ENCODE measurements at regions not wholly inside any gene's neighbourhood (a gene's known extent, or its start where the extent isn't known, plus 50 kb on each side); places are given as distances from the start of the nearest gene placed in this dataset.

DNA sequence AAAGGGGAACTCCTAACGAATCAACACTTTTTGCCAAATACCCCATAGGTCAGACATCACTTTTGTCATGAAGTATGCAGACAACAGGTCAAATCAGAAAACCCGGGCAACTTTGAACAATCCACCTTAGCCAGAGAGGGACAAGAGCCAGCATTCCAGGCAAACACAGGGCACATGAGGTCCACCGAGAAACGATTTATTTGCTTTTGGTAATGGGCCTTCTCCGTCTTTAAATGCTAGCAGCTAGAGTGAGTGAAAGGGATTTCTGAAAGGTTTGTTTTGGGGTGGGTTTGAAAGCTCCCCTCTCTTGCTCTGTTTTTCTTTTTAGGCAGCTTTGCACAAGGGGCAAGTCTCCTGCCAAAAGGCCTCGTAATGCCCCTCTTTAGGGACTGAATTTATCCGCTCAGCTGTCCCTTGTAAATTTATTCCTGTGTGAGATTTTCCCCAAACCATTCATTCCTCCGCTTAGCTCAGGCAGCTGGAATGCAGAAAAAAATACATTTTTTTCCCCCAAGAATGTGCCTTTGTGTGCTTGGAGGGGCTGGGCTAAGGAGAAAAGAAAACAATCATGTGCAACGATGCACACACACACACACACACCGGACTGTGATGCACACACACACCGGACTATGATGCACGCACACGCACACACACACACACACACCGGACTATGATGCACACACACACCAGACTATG, 196.9 kb downstream of the SNX19 start:
- no peak for DNase-seq (ENCODE audit: low spot score)

DNA sequence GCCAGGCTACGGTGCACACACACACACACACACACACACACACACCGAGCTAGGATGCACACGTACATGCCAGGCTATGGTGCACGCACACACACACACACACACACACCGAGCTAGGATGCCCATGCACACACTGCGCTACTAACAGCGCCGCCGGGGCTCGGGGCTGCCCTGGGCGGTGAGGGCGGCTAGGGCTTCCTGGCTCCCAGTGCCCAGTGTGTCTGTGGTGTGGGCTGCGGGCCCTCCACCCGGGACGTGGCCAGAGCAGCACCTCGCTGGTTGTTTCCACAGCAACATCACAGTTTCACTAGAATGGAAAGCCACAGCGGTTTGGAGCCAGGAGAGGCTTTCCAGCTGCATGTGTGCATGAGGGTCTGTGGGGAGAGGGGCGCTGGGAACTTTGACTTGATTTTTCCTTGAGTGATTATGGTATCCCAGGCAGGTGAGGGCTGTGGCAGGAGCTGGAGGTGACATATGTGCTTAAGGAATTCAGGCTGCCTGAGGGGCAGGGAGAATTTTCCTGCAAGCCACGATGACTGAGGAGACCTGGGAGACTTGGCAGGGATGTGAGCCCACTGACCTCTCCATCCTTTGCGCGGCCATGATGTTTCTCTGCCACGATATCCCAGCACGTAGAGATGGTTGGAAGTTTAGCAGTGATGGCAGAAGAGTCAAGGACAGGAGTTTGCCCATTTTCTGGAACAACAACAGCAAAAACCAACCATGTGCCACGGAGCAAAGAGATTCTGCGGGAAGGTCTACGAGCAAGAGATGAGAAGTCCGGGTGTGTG, 195.9 kb downstream of the SNX19 start:
- H3K9me3 ChIP-seq: no peaks in the 10 kb centered on the region
- H3K4me3 ChIP-seq: no peak overlapping the region
- peaks cover 1 to 25% of the 10 kb centered on the region in 2 donors for H3K4me1 ChIP-seq (ENCODE audit: control insufficient read depth in 1 of 2, low read depth in 2 of 2)
- no peak overlapping the region for H3K27ac ChIP-seq
- no peaks in the 10 kb centered on the region for H3K27me3 ChIP-seq (replicated peaks; ENCODE audit: insufficient read depth)
- H3K36me3 ChIP-seq: no peaks in the 10 kb centered on the region
- ATAC-seq (ENCODE audit: insufficient number of reproducible peaks, low FRiP score, low read depth): no peak
- DNase-seq (ENCODE audit: low spot score): no peak
- no peak for TF ChIP-seq CTCF (IDR thresholded peaks at IDR 0.05)

More for the DNA sequence above, 196.9 kb downstream of the SNX19 start:
- ATAC-seq (ENCODE audit: insufficient number of reproducible peaks, low FRiP score, low read depth): no peak
- H3K4me1 ChIP-seq (ENCODE audit: control insufficient read depth in 1 of 2, low read depth in 2 of 2): peaks cover 0 to 24% of the 10 kb centered on the region in 2 donors
- H3K9me3 ChIP-seq: no peaks in the 10 kb centered on the region
- H3K36me3 ChIP-seq: no peaks in the 10 kb centered on the region
- no peak for TF ChIP-seq CTCF (IDR thresholded peaks at IDR 0.05)
- no peak overlapping the region for H3K27ac ChIP-seq
- H3K4me3 ChIP-seq: no peak overlapping the region
- H3K27me3 ChIP-seq (replicated peaks; ENCODE audit: insufficient read depth): no peaks in the 10 kb centered on the region

GRCh38 chr11:130721023-130721681, 195.1 kb downstream of the SNX19 start:
- Histone ChIP-seq H3K4me1 (ENCODE audit: control insufficient read depth in 1 of 2, low read depth in 2 of 2) (peaks cover 5 to 33% of the 10 kb centered on the region in 2 donors), H3K9me3 (no peaks in the 10 kb centered on the region), H3K27me3 (replicated peaks; ENCODE audit: insufficient read depth) (no peaks in the 10 kb centered on the region), H3K36me3 (no peaks in the 10 kb centered on the region), H3K27ac (no peak overlapping the region), H3K4me3 (no peak overlapping the region)
- TF ChIP-seq CTCF (IDR thresholded peaks at IDR 0.05): no peak
- DNase-seq (ENCODE audit: low spot score) (no peak), ATAC-seq (ENCODE audit: insufficient number of reproducible peaks, low FRiP score, low read depth) (no peak)

DNA sequence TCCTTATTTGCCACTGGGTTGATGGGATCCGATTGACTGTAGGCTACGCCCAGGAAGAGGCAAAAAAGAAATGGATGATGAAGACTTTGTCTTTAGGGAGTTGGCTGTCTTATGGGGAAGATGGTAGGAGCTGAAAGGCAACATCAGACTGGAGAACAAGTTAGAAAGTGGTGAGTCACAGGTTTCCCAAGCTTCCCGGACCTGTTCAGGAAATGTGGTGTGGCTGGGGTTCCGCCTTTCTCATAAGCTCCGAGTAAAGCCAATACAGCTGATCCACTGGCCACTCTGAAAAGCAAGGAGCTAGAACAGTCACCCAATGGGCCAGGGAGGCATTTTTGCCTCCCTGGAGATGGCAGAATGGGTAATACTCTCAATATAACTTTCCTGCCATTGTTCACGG, 194.5 kb downstream of the SNX19 start:
- H3K4me1 ChIP-seq (ENCODE audit: control insufficient read depth in 1 of 2, low read depth in 2 of 2): peaks cover 5 to 38% of the 10 kb centered on the region in 2 donors
- no peaks in the 10 kb centered on the region for H3K9me3 ChIP-seq
- H3K4me3 ChIP-seq: no peak overlapping the region
- no peak overlapping the region for H3K27ac ChIP-seq
- ATAC-seq (ENCODE audit: insufficient number of reproducible peaks, low FRiP score, low read depth) (no peak), DNase-seq (ENCODE audit: low spot score) (no peak)
- H3K27me3 ChIP-seq (replicated peaks; ENCODE audit: insufficient read depth): no peaks in the 10 kb centered on the region
- H3K36me3 ChIP-seq: no peaks in the 10 kb centered on the region
- TF ChIP-seq CTCF (IDR thresholded peaks at IDR 0.05): no peak

DNA sequence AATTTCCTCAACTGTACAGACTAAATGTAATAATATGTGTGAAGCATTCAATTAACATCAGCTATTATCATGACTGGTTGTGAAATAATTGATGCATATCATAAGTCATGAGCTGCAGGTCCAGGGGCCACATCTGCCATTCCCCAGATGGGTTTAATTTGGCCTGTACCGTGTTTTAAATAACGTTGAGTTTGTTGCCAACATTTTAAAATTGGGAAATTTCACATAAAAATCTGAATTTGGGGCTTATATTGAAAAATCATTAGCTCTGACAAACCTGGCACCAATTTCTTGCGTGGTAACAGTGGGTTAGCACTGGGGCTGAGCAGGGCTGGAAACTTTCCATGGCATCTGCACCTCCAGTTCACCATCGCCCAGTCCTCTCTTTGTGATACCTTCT, 193.9 kb downstream of the SNX19 start:
- no peaks in the 10 kb centered on the region for H3K36me3 ChIP-seq
- no peak overlapping the region for H3K27ac ChIP-seq
- no peaks in the 10 kb centered on the region for H3K27me3 ChIP-seq (replicated peaks; ENCODE audit: insufficient read depth)
- ATAC-seq (ENCODE audit: insufficient number of reproducible peaks, low FRiP score, low read depth) (no peak), DNase-seq (ENCODE audit: low spot score) (no peak)
- no peak for TF ChIP-seq CTCF (IDR thresholded peaks at IDR 0.05)
- H3K9me3 ChIP-seq: no peaks in the 10 kb centered on the region
- peaks cover 5 to 45% of the 10 kb centered on the region in 2 donors for H3K4me1 ChIP-seq (ENCODE audit: control insufficient read depth in 1 of 2, low read depth in 2 of 2)
- no peak overlapping the region for H3K4me3 ChIP-seq
